Suprapubic skin (tissue), 4 donors: ENCODE measurements at regions not wholly inside any gene's neighbourhood (a gene's known extent, or its start where the extent isn't known, plus 50 kb on each side); places are given as distances from the start of the nearest gene placed in this dataset.
A peak's percentile ranks its signal among the peaks of the same experiment; 100 is the strongest.

Source experiments
- DNase-seq, 2 donors: peaks; one replicate each; pipeline ENCODE4 v3.0.0-alpha.2; 2019; ENCODE audit warnings: low spot score in 2 of 2
- H3K27ac ChIP-seq: fragments of 200-600 bp; sonication (generic); one replicate; pipeline ENCODE4 v1.5.1; 2019
- H3K27me3 ChIP-seq: fragments of 200-600 bp; sonication (generic); one replicate; pipeline ENCODE4 v1.5.1; 2019
- H3K36me3 ChIP-seq: fragments of 200-600 bp; sonication (generic); one replicate; pipeline ENCODE4 v1.5.1; 2019
- H3K4me1 ChIP-seq: fragments of 200-600 bp; sonication (generic); one replicate; pipeline ENCODE4 v1.5.1; 2019
- H3K4me3 ChIP-seq: fragments of 200-600 bp; sonication (generic); one replicate; pipeline ENCODE4 v1.5.1; 2019; ENCODE audit warnings: mild to moderate bottlenecking
- H3K9me3 ChIP-seq: fragments of 200-600 bp; sonication (generic); one replicate; pipeline ENCODE4 v1.5.1; 2019
- CTCF ChIP-seq, 2 donors: fragments of 200-600 bp in 1 of 2; fragments of 450-650 bp in 1 of 2; sonication (generic) in 1 of 2; IDR thresholded peaks; one replicate each; pipeline ENCODE4 v1.5.1; 2016 to 2019; ENCODE audit warnings: antibody characterized with exemption in 2 of 2, mild to moderate bottlenecking in 1 of 2, moderate library complexity in 1 of 2
- EP300 ChIP-seq: sonication (generic); formaldehyde crosslinking; IDR thresholded peaks from one replicate; pipeline ENCODE4 v1.6.1; 2017; ENCODE audit warnings: antibody characterized with exemption
- POLR2A ChIP-seq, 2 donors: fragments of 450-650 bp; IDR thresholded peaks; one replicate each; pipeline ENCODE4 v1.6.1; 2017; ENCODE audit warnings: antibody characterized with exemption in 2 of 2, mild to moderate bottlenecking in 2 of 2, moderate library complexity in 2 of 2
- POLR2AphosphoS5 ChIP-seq, 3 donors: sonication (generic); formaldehyde crosslinking; IDR thresholded peaks; one replicate each; pipeline ENCODE4 v1.6.1; 2017; ENCODE audit warnings: antibody characterized with exemption in 3 of 3
- WGBS: methylation state at CpG from one replicate; pipeline ENCODE4 v1.1.5; 2018; 5-methylcytosine and 5-hydroxymethylcytosine counted together

GRCh38 chr10:129405389-129405788 is 61.7 kb upstream of the MGMT start:
- H3K9me3 ChIP-seq, result no peaks in the 10 kb centered on the region
- WGBS, result 96% methylated on average over 3 of the region's 3 CpGs
- TF ChIP-seq POLR2A (IDR thresholded peaks at IDR 0.05), result no peak
- no peak for TF ChIP-seq POLR2AphosphoS5 (IDR thresholded peaks at IDR 0.05)
- no peak for TF ChIP-seq CTCF (IDR thresholded peaks at IDR 0.05)
- TF ChIP-seq EP300, result no peak
- no peaks in the 10 kb centered on the region for H3K36me3 ChIP-seq
- H3K27ac ChIP-seq, result no peak overlapping the region
- H3K27me3 ChIP-seq, result no peaks in the 10 kb centered on the region
- no peak overlapping the region for H3K4me3 ChIP-seq
- H3K4me1 ChIP-seq, result no peaks in the 10 kb centered on the region
- peak in 1 of 2 donors; percentile 50 for DNase-seq

GRCh38 chr10:129410688-129411392 is 56.2 kb upstream of the MGMT start:
- no peak for TF ChIP-seq POLR2A (IDR thresholded peaks at IDR 0.05)
- TF ChIP-seq EP300, result no peak
- no peak for TF ChIP-seq POLR2AphosphoS5 (IDR thresholded peaks at IDR 0.05)
- no peak for TF ChIP-seq CTCF (IDR thresholded peaks at IDR 0.05)
- Histone ChIP-seq H3K27ac (no peak overlapping the region), H3K27me3 (peaks cover 7% of the 10 kb centered on the region), H3K4me1 (no peaks in the 10 kb centered on the region), H3K4me3 (no peak overlapping the region), H3K9me3 (no peaks in the 10 kb centered on the region), H3K36me3 (no peaks in the 10 kb centered on the region)
- 76% methylated on average over 20 of the region's 20 CpGs for whole genome bisulfite sequencing
- DNase-seq, result no peak

- 96% methylated on average over 8 of the region's 8 CpGs for WGBS
- peak in 1 of 2 donors; percentile 65 for DNase-seq
Observed at GRCh38 chr10:129411393-129411705, 55.7 kb upstream of the MGMT start.

GRCh38 chr10:129411772-129412171 is 55.3 kb upstream of the MGMT start:
- peak in 1 of 2 donors; percentile 54 for DNase-seq
- Histone ChIP-seq H3K9me3 (no peaks in the 10 kb centered on the region), H3K36me3 (no peaks in the 10 kb centered on the region), H3K4me1 (no peaks in the 10 kb centered on the region), H3K27me3 (peaks cover 8% of the 10 kb centered on the region), H3K27ac (no peak overlapping the region), H3K4me3 (no peak overlapping the region)
- TF ChIP-seq POLR2AphosphoS5 (IDR thresholded peaks at IDR 0.05) (no peak), EP300 (no peak), POLR2A (IDR thresholded peaks at IDR 0.05) (no peak), CTCF (IDR thresholded peaks at IDR 0.05) (no peak)
- 75% methylated on average over 7 of the region's 7 CpGs for WGBS

More at GRCh38 chr10:129411393-129411705, 55.7 kb upstream of the MGMT start:
- Histone ChIP-seq H3K4me3 (no peak overlapping the region), H3K36me3 (no peaks in the 10 kb centered on the region), H3K9me3 (no peaks in the 10 kb centered on the region), H3K27me3 (peaks cover 8% of the 10 kb centered on the region), H3K4me1 (no peaks in the 10 kb centered on the region), H3K27ac (no peak overlapping the region)
- TF ChIP-seq CTCF (IDR thresholded peaks at IDR 0.05) (no peak), POLR2A (IDR thresholded peaks at IDR 0.05) (no peak), POLR2AphosphoS5 (IDR thresholded peaks at IDR 0.05) (no peak), EP300 (no peak)

GRCh38 chr10:129413024-129413423 is 54.0 kb upstream of the MGMT start:
- H3K27ac ChIP-seq, result no peak overlapping the region
- 75% methylated on average over 6 of the region's 6 CpGs for WGBS
- TF ChIP-seq CTCF (IDR thresholded peaks at IDR 0.05), result no peak
- TF ChIP-seq POLR2AphosphoS5 (IDR thresholded peaks at IDR 0.05), result no peak
- H3K4me3 ChIP-seq, result no peak overlapping the region
- peaks cover 8% of the 10 kb centered on the region for H3K27me3 ChIP-seq
- no peaks in the 10 kb centered on the region for H3K4me1 ChIP-seq
- no peaks in the 10 kb centered on the region for H3K9me3 ChIP-seq
- DNase-seq, result peak in 1 of 2 donors; percentile 16
- H3K36me3 ChIP-seq, result no peaks in the 10 kb centered on the region
